ENCODE measurements at regions not wholly inside any gene's neighbourhood (a gene's known extent, or its start where the extent isn't known, plus 50 kb on each side); places are given as distances from the start of the nearest gene placed in this dataset.

GRCh38 chr1:218813237-218813636 is 360.4 kb upstream of the LYPLAL1 start:
- TF ChIP-seq CTCF (IDR thresholded peaks at IDR 0.05) = no peak

GRCh38 chr1:218815076-218815475 is 358.6 kb upstream of the LYPLAL1 start:
- DNase-seq = no peak
- Mint-ChIP-seq H3K4me1 (peaks cover 6% of the 10 kb centered on the region), H3K4me3 (no peak overlapping the region), H3K36me3 (ENCODE audit: low read depth) (no peaks in the 10 kb centered on the region), H3K9me3 (no peaks in the 10 kb centered on the region), H3K27ac (no peak overlapping the region), H3K27me3 (ENCODE audit: low read depth, poor library complexity) (no peaks in the 10 kb centered on the region)
- no peak for TF ChIP-seq CTCF (IDR thresholded peaks at IDR 0.05)

More at GRCh38 chr1:218813237-218813636, 360.4 kb upstream of the LYPLAL1 start:
- no peaks in the 10 kb centered on the region for H3K9me3 Mint-ChIP-seq
- no peaks in the 10 kb centered on the region for H3K36me3 Mint-ChIP-seq (ENCODE audit: low read depth)
- peaks cover 6% of the 10 kb centered on the region for H3K4me1 Mint-ChIP-seq
- H3K27me3 Mint-ChIP-seq (ENCODE audit: low read depth, poor library complexity) = no peaks in the 10 kb centered on the region
- no peak overlapping the region for H3K4me3 Mint-ChIP-seq
- DNase-seq = no peak
- H3K27ac Mint-ChIP-seq = no peak overlapping the region

GRCh38 chr1:218817071-218817470 is 356.6 kb upstream of the LYPLAL1 start:
- no peak for DNase-seq
- no peak overlapping the region for H3K4me3 Mint-ChIP-seq
- H3K4me1 Mint-ChIP-seq = peaks cover 6% of the 10 kb centered on the region
- H3K27me3 Mint-ChIP-seq (ENCODE audit: low read depth, poor library complexity) = no peaks in the 10 kb centered on the region
- no peaks in the 10 kb centered on the region for H3K9me3 Mint-ChIP-seq
- H3K36me3 Mint-ChIP-seq (ENCODE audit: low read depth) = no peaks in the 10 kb centered on the region
- no peak for TF ChIP-seq CTCF (IDR thresholded peaks at IDR 0.05)
- no peak overlapping the region for H3K27ac Mint-ChIP-seq

GRCh38 chr1:218817691-218818465 is 355.8 kb upstream of the LYPLAL1 start:
- no peaks in the 10 kb centered on the region for H3K27me3 Mint-ChIP-seq (ENCODE audit: low read depth, poor library complexity)
- no peaks in the 10 kb centered on the region for H3K36me3 Mint-ChIP-seq (ENCODE audit: low read depth)
- no peak for DNase-seq
- H3K27ac Mint-ChIP-seq = no peak overlapping the region
- no peak overlapping the region for H3K4me3 Mint-ChIP-seq
- TF ChIP-seq CTCF (IDR thresholded peaks at IDR 0.05) = no peak
- H3K9me3 Mint-ChIP-seq = no peaks in the 10 kb centered on the region
- peaks cover 6% of the 10 kb centered on the region for H3K4me1 Mint-ChIP-seq

- Mint-ChIP-seq H3K9me3 (peaks cover 2% of the 10 kb centered on the region), H3K27ac (no peak overlapping the region), H3K4me3 (no peak overlapping the region), H3K36me3 (ENCODE audit: low read depth) (no peaks in the 10 kb centered on the region), H3K27me3 (ENCODE audit: low read depth, poor library complexity) (peaks cover 4% of the 10 kb centered on the region), H3K4me1 (no peaks in the 10 kb centered on the region)
- TF ChIP-seq CTCF (IDR thresholded peaks at IDR 0.05) = no peak
- no peak for DNase-seq
Observed at GRCh38 chr1:218823291-218823900, 350.3 kb upstream of the LYPLAL1 start.

- no peak for DNase-seq
Observed at GRCh38 chr1:218827486-218827885, 346.2 kb upstream of the LYPLAL1 start.

More at GRCh38 chr1:218827486-218827885, 346.2 kb upstream of the LYPLAL1 start:
- H3K27ac Mint-ChIP-seq = no peak overlapping the region
- H3K4me1 Mint-ChIP-seq = no peaks in the 10 kb centered on the region
- H3K9me3 Mint-ChIP-seq = peaks cover 7% of the 10 kb centered on the region
- no peak overlapping the region for H3K4me3 Mint-ChIP-seq
- TF ChIP-seq CTCF (IDR thresholded peaks at IDR 0.05) = no peak
- H3K27me3 Mint-ChIP-seq (ENCODE audit: low read depth, poor library complexity) = peaks cover 4% of the 10 kb centered on the region
- H3K36me3 Mint-ChIP-seq (ENCODE audit: low read depth) = no peaks in the 10 kb centered on the region
